ENCODE measurements at regions not wholly inside any gene's neighbourhood (a gene's known extent, or its start where the extent isn't known, plus 50 kb on each side); places are given as distances from the start of the nearest gene placed in this dataset.

DNA sequence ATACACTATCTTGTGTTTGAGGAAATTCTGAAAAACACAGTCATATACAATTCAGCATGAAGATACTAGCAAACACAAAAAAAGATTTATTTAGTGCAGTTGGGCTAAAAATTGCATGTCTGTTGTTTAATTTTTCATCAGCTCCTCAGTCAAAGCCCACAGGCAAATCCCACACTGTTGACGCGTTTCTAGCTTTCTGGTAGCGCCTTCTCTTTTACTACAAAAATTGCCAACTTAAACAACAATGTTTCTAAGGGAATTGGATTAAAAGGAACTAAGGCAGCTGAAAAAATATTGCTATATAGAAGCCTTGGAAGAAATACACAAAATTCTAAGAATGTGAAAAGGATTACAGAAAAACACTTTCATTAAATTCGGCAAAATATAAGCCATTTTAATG, 196.7 kb upstream of the P2RY1 start:
- no peak overlapping the region for H2BK12ac ChIP-seq (ENCODE audit: low read length in 2 of 2)
- H3K4ac ChIP-seq (ENCODE audit: low read depth in 1 of 2, low read length in 2 of 2), result no peak overlapping the region
- H4K91ac ChIP-seq (ENCODE audit: low read length), result no peak overlapping the region
- no peak overlapping the region for H2BK5ac ChIP-seq (ENCODE audit: low read depth, low read length, poor library complexity, severe bottlenecking)
- H3K27ac ChIP-seq (ENCODE audit: low read length, poor library complexity, severe bottlenecking), result no peak overlapping the region
- H3K36me3 ChIP-seq (ENCODE audit: control insufficient read depth in 1 of 2, insufficient read depth in 2 of 2, low read depth in 1 of 2, low read length in 2 of 2), result no peaks in the 10 kb centered on the region
- H3K4me3 ChIP-seq (ENCODE audit: insufficient read depth in 1 of 2, low read depth in 1 of 2, low read length in 2 of 2), result no peak overlapping the region
- WGBS, result no CpG with 5 or more reads among the region's 4 CpGs
- no peak overlapping the region for H2BK15ac ChIP-seq (ENCODE audit: low read depth, poor library complexity, severe bottlenecking)
- no peaks in the 10 kb centered on the region for H3K79me1 ChIP-seq (replicated peaks; ENCODE audit: low read length, poor library complexity, severe bottlenecking)
- no peak overlapping the region for H3K4me2 ChIP-seq (ENCODE audit: low read length, poor library complexity, severe bottlenecking)
- no peak overlapping the region for H3K23ac ChIP-seq (ENCODE audit: low read length in 2 of 2)
- H3K4me1 ChIP-seq (ENCODE audit: control insufficient read depth, insufficient read depth, low read depth, low read length), result no peaks in the 10 kb centered on the region
- H3K14ac ChIP-seq (ENCODE audit: low read length in 2 of 2), result no peak overlapping the region
- H3K9me3 ChIP-seq (ENCODE audit: control insufficient read depth, low read length), result no peaks in the 10 kb centered on the region
- no peak overlapping the region for H3K18ac ChIP-seq (ENCODE audit: low read depth in 1 of 2, low read length in 2 of 2)
- H2AK5ac ChIP-seq (ENCODE audit: low read length, severe bottlenecking), result no peak overlapping the region
- H3K27me3 ChIP-seq (ENCODE audit: control insufficient read depth in 1 of 2, insufficient read depth in 1 of 2, low read length in 2 of 2), result no peaks in the 10 kb centered on the region
- no peak overlapping the region for H2AFZ ChIP-seq (ENCODE audit: low read depth, low read length)
- no peak overlapping the region for H3K9ac ChIP-seq (ENCODE audit: low read length)
- no peak overlapping the region for H4K8ac ChIP-seq (ENCODE audit: low read length)
- no peak overlapping the region for H2BK120ac ChIP-seq (ENCODE audit: low read depth, low read length)
- no peak for DNase-seq

- Histone ChIP-seq H3K9ac (ENCODE audit: low read length) (no peak overlapping the region), H4K91ac (ENCODE audit: low read length) (no peak overlapping the region), H3K4ac (ENCODE audit: low read depth in 1 of 2, low read length in 2 of 2) (no peak overlapping the region), H3K79me1 (replicated peaks; ENCODE audit: low read length, poor library complexity, severe bottlenecking) (no peaks in the 10 kb centered on the region), H3K9me3 (ENCODE audit: control insufficient read depth, low read length) (no peaks in the 10 kb centered on the region), H2BK120ac (ENCODE audit: low read depth, low read length) (no peak overlapping the region), H2BK15ac (ENCODE audit: low read depth, poor library complexity, severe bottlenecking) (no peak overlapping the region), H3K14ac (ENCODE audit: low read length in 2 of 2) (no peak overlapping the region), H4K8ac (ENCODE audit: low read length) (no peak overlapping the region), H2BK12ac (ENCODE audit: low read length in 2 of 2) (no peak overlapping the region), H3K4me3 (ENCODE audit: insufficient read depth in 1 of 2, low read depth in 1 of 2, low read length in 2 of 2) (no peak overlapping the region), H2AK5ac (ENCODE audit: low read length, severe bottlenecking) (no peak overlapping the region), H3K18ac (ENCODE audit: low read depth in 1 of 2, low read length in 2 of 2) (no peak overlapping the region), H2AFZ (ENCODE audit: low read depth, low read length) (no peak overlapping the region), H3K36me3 (ENCODE audit: control insufficient read depth in 1 of 2, insufficient read depth in 2 of 2, low read depth in 1 of 2, low read length in 2 of 2) (no peaks in the 10 kb centered on the region), H3K27me3 (ENCODE audit: control insufficient read depth in 1 of 2, insufficient read depth in 1 of 2, low read length in 2 of 2) (no peaks in the 10 kb centered on the region), H3K4me1 (ENCODE audit: control insufficient read depth, insufficient read depth, low read depth, low read length) (no peaks in the 10 kb centered on the region), H3K4me2 (ENCODE audit: low read length, poor library complexity, severe bottlenecking) (no peak overlapping the region), H3K23ac (ENCODE audit: low read length in 2 of 2) (no peak overlapping the region), H2BK5ac (ENCODE audit: low read depth, low read length, poor library complexity, severe bottlenecking) (no peak overlapping the region), H3K27ac (ENCODE audit: low read length, poor library complexity, severe bottlenecking) (no peak overlapping the region)
- WGBS, result 91% methylated on average over 8 of the region's 8 CpGs
- DNase-seq, result no peak
Observed at GRCh38 chr3:152638707-152639450, 196.1 kb upstream of the P2RY1 start.

GRCh38 chr3:152641198-152641597, 193.7 kb upstream of the P2RY1 start:
- no peak overlapping the region for H2BK15ac ChIP-seq (ENCODE audit: low read depth, poor library complexity, severe bottlenecking)
- whole genome bisulfite sequencing, result no CpG with 5 or more reads among the region's 1 CpG
- H3K27ac ChIP-seq (ENCODE audit: low read length, poor library complexity, severe bottlenecking), result no peak overlapping the region
- H3K27me3 ChIP-seq (ENCODE audit: control insufficient read depth in 1 of 2, insufficient read depth in 1 of 2, low read length in 2 of 2), result no peaks in the 10 kb centered on the region
- no peak overlapping the region for H4K8ac ChIP-seq (ENCODE audit: low read length)
- no peak overlapping the region for H2AK5ac ChIP-seq (ENCODE audit: low read length, severe bottlenecking)
- H2BK12ac ChIP-seq (ENCODE audit: low read length in 2 of 2), result no peak overlapping the region
- no peak overlapping the region for H3K14ac ChIP-seq (ENCODE audit: low read length in 2 of 2)
- H2AFZ ChIP-seq (ENCODE audit: low read depth, low read length), result no peak overlapping the region
- peaks cover 4% of the 10 kb centered on the region for H3K9me3 ChIP-seq (ENCODE audit: control insufficient read depth, low read length)
- H3K4me1 ChIP-seq (ENCODE audit: control insufficient read depth, insufficient read depth, low read depth, low read length), result no peaks in the 10 kb centered on the region
- H2BK5ac ChIP-seq (ENCODE audit: low read depth, low read length, poor library complexity, severe bottlenecking), result no peak overlapping the region
- no peak overlapping the region for H3K4me2 ChIP-seq (ENCODE audit: low read length, poor library complexity, severe bottlenecking)
- no peak overlapping the region for H4K91ac ChIP-seq (ENCODE audit: low read length)
- H3K18ac ChIP-seq (ENCODE audit: low read depth in 1 of 2, low read length in 2 of 2), result peak overlapping the region in 1 of 2 experiments; percentile 40
- H3K4me3 ChIP-seq (ENCODE audit: insufficient read depth in 1 of 2, low read depth in 1 of 2, low read length in 2 of 2), result no peak overlapping the region
- no peak overlapping the region for H3K9ac ChIP-seq (ENCODE audit: low read length)
- H2BK120ac ChIP-seq (ENCODE audit: low read depth, low read length), result no peak overlapping the region
- H3K79me1 ChIP-seq (replicated peaks; ENCODE audit: low read length, poor library complexity, severe bottlenecking), result no peaks in the 10 kb centered on the region
- no peak for DNase-seq
- no peak overlapping the region for H3K23ac ChIP-seq (ENCODE audit: low read length in 2 of 2)
- H3K36me3 ChIP-seq (ENCODE audit: control insufficient read depth in 1 of 2, insufficient read depth in 2 of 2, low read depth in 1 of 2, low read length in 2 of 2), result no peaks in the 10 kb centered on the region
- no peak overlapping the region for H3K4ac ChIP-seq (ENCODE audit: low read depth in 1 of 2, low read length in 2 of 2)

- H2BK120ac ChIP-seq (ENCODE audit: low read depth, low read length), result no peak overlapping the region
- WGBS, result 100% methylated on average over 2 of the region's 2 CpGs
- no peak overlapping the region for H4K91ac ChIP-seq (ENCODE audit: low read length)
- no peak overlapping the region for H3K23ac ChIP-seq (ENCODE audit: low read length in 2 of 2)
- H2BK15ac ChIP-seq (ENCODE audit: low read depth, poor library complexity, severe bottlenecking), result no peak overlapping the region
- no peak overlapping the region for H2AK5ac ChIP-seq (ENCODE audit: low read length, severe bottlenecking)
- H3K9me3 ChIP-seq (ENCODE audit: control insufficient read depth, low read length), result peaks cover 4% of the 10 kb centered on the region
- no peak overlapping the region for H3K4ac ChIP-seq (ENCODE audit: low read depth in 1 of 2, low read length in 2 of 2)
- no peak for DNase-seq
- H3K4me3 ChIP-seq (ENCODE audit: insufficient read depth in 1 of 2, low read depth in 1 of 2, low read length in 2 of 2), result no peak overlapping the region
- H2AFZ ChIP-seq (ENCODE audit: low read depth, low read length), result no peak overlapping the region
- H2BK12ac ChIP-seq (ENCODE audit: low read length in 2 of 2), result no peak overlapping the region
- no peak overlapping the region for H3K18ac ChIP-seq (ENCODE audit: low read depth in 1 of 2, low read length in 2 of 2)
- no peak overlapping the region for H3K9ac ChIP-seq (ENCODE audit: low read length)
- no peak overlapping the region for H3K14ac ChIP-seq (ENCODE audit: low read length in 2 of 2)
- H3K36me3 ChIP-seq (ENCODE audit: control insufficient read depth in 1 of 2, insufficient read depth in 2 of 2, low read depth in 1 of 2, low read length in 2 of 2), result no peaks in the 10 kb centered on the region
- H4K8ac ChIP-seq (ENCODE audit: low read length), result no peak overlapping the region
- H3K27me3 ChIP-seq (ENCODE audit: control insufficient read depth in 1 of 2, insufficient read depth in 1 of 2, low read length in 2 of 2), result no peaks in the 10 kb centered on the region
- H3K79me1 ChIP-seq (replicated peaks; ENCODE audit: low read length, poor library complexity, severe bottlenecking), result no peaks in the 10 kb centered on the region
- no peak overlapping the region for H2BK5ac ChIP-seq (ENCODE audit: low read depth, low read length, poor library complexity, severe bottlenecking)
- no peak overlapping the region for H3K4me2 ChIP-seq (ENCODE audit: low read length, poor library complexity, severe bottlenecking)
- no peak overlapping the region for H3K27ac ChIP-seq (ENCODE audit: low read length, poor library complexity, severe bottlenecking)
- no peaks in the 10 kb centered on the region for H3K4me1 ChIP-seq (ENCODE audit: control insufficient read depth, insufficient read depth, low read depth, low read length)
Observed at GRCh38 chr3:152642658-152643057, 192.3 kb upstream of the P2RY1 start.
